Dendritic cell treated with granulocyte-macrophage colony-stimulating factor and Interleukin-4, amounts not matched to agents 40 ng/mL and 50 ng/mL, for 4 days (primary cell): ENCODE measurements at regions not wholly inside any gene's neighbourhood (a gene's known extent, or its start where the extent isn't known, plus 50 kb on each side); places are given as distances from the start of the nearest gene placed in this dataset.

Experiments used
- H3K27ac Mint-ChIP-seq: one replicate; pipeline ENCODE4 v1.8.0; 2022; ENCODE audit warnings: mild to moderate bottlenecking, mixed read lengths
- H3K27me3 Mint-ChIP-seq: one replicate; pipeline ENCODE4 v1.8.0; 2022; ENCODE audit warnings: mild to moderate bottlenecking, mixed read lengths
- H3K36me3 Mint-ChIP-seq: one replicate; pipeline ENCODE4 v1.8.0; 2022; ENCODE audit warnings: low read depth, mixed read lengths
- H3K4me1 Mint-ChIP-seq: one replicate; pipeline ENCODE4 v1.8.0; 2022; ENCODE audit warnings: low read depth, mixed read lengths
- H3K4me3 Mint-ChIP-seq: one replicate; pipeline ENCODE4 v1.8.0; 2022; ENCODE audit warnings: mild to moderate bottlenecking, moderate library complexity, mixed read lengths
- H3K9me3 Mint-ChIP-seq: one replicate; pipeline ENCODE4 v1.8.0; 2022; ENCODE audit warnings: mixed read lengths
- intact Hi-C: fragments of 100-400 bp; cut with micrococcal nuclease; formaldehyde crosslinking; loops from one replicate; pipeline ENCODE4 v1.15.0; 2022

- Mint-ChIP-seq H3K4me1 (no peaks in the 10 kb centered on the region), H3K9me3 (no peaks in the 10 kb centered on the region), H3K36me3 (no peaks in the 10 kb centered on the region), H3K27ac (no peak overlapping the region), H3K27me3 (no peaks in the 10 kb centered on the region), H3K4me3 (no peak overlapping the region)
- intact Hi-C loops = no loop called here
Observed at GRCh38 chr9:28024676-28025075, 451.4 kb upstream of the C9orf72 start.

GRCh38 chr9:28025186-28025585 is 451.9 kb upstream of the C9orf72 start:
- H3K27me3 Mint-ChIP-seq = no peaks in the 10 kb centered on the region
- no peak overlapping the region for H3K4me3 Mint-ChIP-seq
- no peaks in the 10 kb centered on the region for H3K9me3 Mint-ChIP-seq
- H3K27ac Mint-ChIP-seq = no peak overlapping the region
- H3K36me3 Mint-ChIP-seq = no peaks in the 10 kb centered on the region
- intact Hi-C loops = no loop called here
- H3K4me1 Mint-ChIP-seq = no peaks in the 10 kb centered on the region

GRCh38 chr9:28031521-28032267 is 458.4 kb upstream of the C9orf72 start:
- no peaks in the 10 kb centered on the region for H3K27me3 Mint-ChIP-seq
- H3K27ac Mint-ChIP-seq = no peak overlapping the region
- H3K4me3 Mint-ChIP-seq = no peak overlapping the region
- intact Hi-C loops = no loop called here
- H3K9me3 Mint-ChIP-seq = no peaks in the 10 kb centered on the region
- H3K4me1 Mint-ChIP-seq = no peaks in the 10 kb centered on the region
- H3K36me3 Mint-ChIP-seq = no peaks in the 10 kb centered on the region

- H3K27me3 Mint-ChIP-seq = no peaks in the 10 kb centered on the region
- intact Hi-C loops = no loop called here
- H3K4me1 Mint-ChIP-seq = no peaks in the 10 kb centered on the region
- H3K9me3 Mint-ChIP-seq = no peaks in the 10 kb centered on the region
- H3K27ac Mint-ChIP-seq = no peak overlapping the region
- H3K36me3 Mint-ChIP-seq = no peaks in the 10 kb centered on the region
- H3K4me3 Mint-ChIP-seq = no peak overlapping the region
Observed at GRCh38 chr9:28032268-28032590, 458.9 kb upstream of the C9orf72 start.

- Mint-ChIP-seq H3K4me1 (no peaks in the 10 kb centered on the region), H3K27me3 (no peaks in the 10 kb centered on the region), H3K27ac (no peak overlapping the region), H3K9me3 (no peaks in the 10 kb centered on the region), H3K4me3 (no peak overlapping the region), H3K36me3 (no peaks in the 10 kb centered on the region)
- intact Hi-C loops = no loop called here
Observed at GRCh38 chr9:28034242-28034641, 461.0 kb upstream of the C9orf72 start.

- Mint-ChIP-seq H3K4me3 (no peak overlapping the region), H3K9me3 (no peaks in the 10 kb centered on the region), H3K27me3 (no peaks in the 10 kb centered on the region), H3K4me1 (no peaks in the 10 kb centered on the region), H3K36me3 (no peaks in the 10 kb centered on the region), H3K27ac (no peak overlapping the region)
- intact Hi-C loops = no loop called here
Observed at GRCh38 chr9:28037968-28038367, 464.7 kb upstream of the C9orf72 start.

GRCh38 chr9:28045051-28045450 is 471.8 kb upstream of the C9orf72 start:
- Mint-ChIP-seq H3K27me3 (no peaks in the 10 kb centered on the region), H3K36me3 (no peaks in the 10 kb centered on the region), H3K27ac (no peak overlapping the region), H3K4me1 (no peaks in the 10 kb centered on the region), H3K9me3 (no peaks in the 10 kb centered on the region), H3K4me3 (no peak overlapping the region)
- intact Hi-C loops = no loop called here

GRCh38 chr9:28050046-28050445 is 476.8 kb upstream of the C9orf72 start:
- H3K27ac Mint-ChIP-seq = no peak overlapping the region

GRCh38 chr9:28050941-28051340 is 477.7 kb upstream of the C9orf72 start:
- no peaks in the 10 kb centered on the region for H3K36me3 Mint-ChIP-seq
- intact Hi-C loops = no loop called here
- H3K27ac Mint-ChIP-seq = no peak overlapping the region
- no peak overlapping the region for H3K4me3 Mint-ChIP-seq
- H3K9me3 Mint-ChIP-seq = no peaks in the 10 kb centered on the region
- H3K4me1 Mint-ChIP-seq = no peaks in the 10 kb centered on the region
- no peaks in the 10 kb centered on the region for H3K27me3 Mint-ChIP-seq

More at GRCh38 chr9:28050046-28050445, 476.8 kb upstream of the C9orf72 start:
- H3K36me3 Mint-ChIP-seq = no peaks in the 10 kb centered on the region
- intact Hi-C loops = no loop called here
- H3K4me3 Mint-ChIP-seq = no peak overlapping the region
- H3K27me3 Mint-ChIP-seq = no peaks in the 10 kb centered on the region
- no peaks in the 10 kb centered on the region for H3K4me1 Mint-ChIP-seq
- no peaks in the 10 kb centered on the region for H3K9me3 Mint-ChIP-seq

GRCh38 chr9:28051559-28052503 is 478.6 kb upstream of the C9orf72 start:
- no peaks in the 10 kb centered on the region for H3K27me3 Mint-ChIP-seq
- intact Hi-C loops = no loop called here
- H3K27ac Mint-ChIP-seq = no peak overlapping the region
- H3K4me1 Mint-ChIP-seq = no peaks in the 10 kb centered on the region
- H3K9me3 Mint-ChIP-seq = no peaks in the 10 kb centered on the region
- no peaks in the 10 kb centered on the region for H3K36me3 Mint-ChIP-seq
- H3K4me3 Mint-ChIP-seq = no peak overlapping the region

- Mint-ChIP-seq H3K9me3 (no peaks in the 10 kb centered on the region), H3K36me3 (no peaks in the 10 kb centered on the region), H3K4me3 (no peak overlapping the region), H3K27ac (no peak overlapping the region), H3K4me1 (no peaks in the 10 kb centered on the region), H3K27me3 (no peaks in the 10 kb centered on the region)
- intact Hi-C loops = no loop called here
Observed at GRCh38 chr9:28053096-28053777, 480.0 kb upstream of the C9orf72 start.

GRCh38 chr9:28056006-28056405 is 482.7 kb upstream of the C9orf72 start:
- Mint-ChIP-seq H3K27me3 (no peaks in the 10 kb centered on the region), H3K9me3 (no peaks in the 10 kb centered on the region), H3K36me3 (no peaks in the 10 kb centered on the region), H3K4me3 (no peak overlapping the region), H3K27ac (no peak overlapping the region), H3K4me1 (no peaks in the 10 kb centered on the region)
- intact Hi-C loops = no loop called here

- no peaks in the 10 kb centered on the region for H3K36me3 Mint-ChIP-seq
- no peaks in the 10 kb centered on the region for H3K27me3 Mint-ChIP-seq
- intact Hi-C loops = no loop called here
- H3K4me1 Mint-ChIP-seq = no peaks in the 10 kb centered on the region
- H3K4me3 Mint-ChIP-seq = no peak overlapping the region
- no peaks in the 10 kb centered on the region for H3K9me3 Mint-ChIP-seq
- no peak overlapping the region for H3K27ac Mint-ChIP-seq
Observed at GRCh38 chr9:28056466-28056865, 483.2 kb upstream of the C9orf72 start.

- no peak overlapping the region for H3K27ac Mint-ChIP-seq
- no peaks in the 10 kb centered on the region for H3K4me1 Mint-ChIP-seq
- H3K27me3 Mint-ChIP-seq = no peaks in the 10 kb centered on the region
- H3K9me3 Mint-ChIP-seq = no peaks in the 10 kb centered on the region
- intact Hi-C loops = no loop called here
- no peaks in the 10 kb centered on the region for H3K36me3 Mint-ChIP-seq
- H3K4me3 Mint-ChIP-seq = no peak overlapping the region
Observed at GRCh38 chr9:28059192-28059591, 485.9 kb upstream of the C9orf72 start.
